IMR-90 (cell line): ENCODE measurements at regions not wholly inside any gene's neighbourhood (a gene's known extent, or its start where the extent isn't known, plus 50 kb on each side); places are given as distances from the start of the nearest gene placed in this dataset.

Experiments
- ATAC-seq: fragments of 200-7000 bp; cut with Tn5 transposase; 2 replicates; pipeline ENCODE4 v1.9.1; 2020; ENCODE audit warnings: low read depth, mild to moderate bottlenecking, moderate library complexity
- BruUV-seq: library from RNA; stranded (reverse); fragments of 400-500 nt; replicated peaks from 2 replicates; lab custom pipeline; 2021; lab: Mats Ljungman, UMichigan
- CTCF ChIA-PET: fragments of 300-600 bp; formaldehyde crosslinking; extraction: SDS; loops from one replicate; lab custom pipeline; 2021; ENCODE audit warnings: antibody characterized with exemption; lab: Yijun Ruan, JAX
- POLR2A ChIA-PET: fragments of 300-600 bp; sonication (Branson Sonifier 250); formaldehyde crosslinking; loops from one replicate; lab custom pipeline; 2022; ENCODE audit warnings: antibody characterized with exemption; ENCODE audit not compliant: unreplicated experiment; lab: Charles Lee
- DNase-seq: peaks from one replicate; pipeline ENCODE4 v3.0.0; 2013
- H2AFZ ChIP-seq: replicated peaks from 2 replicates; pipeline ENCODE3; 2013; ENCODE audit warnings: low read length, mild to moderate bottlenecking; ENCODE audit not compliant: poor library complexity
- H2AK5ac ChIP-seq: 2 replicates; pipeline ENCODE4 v1.6.1; 2013; ENCODE audit warnings: low read depth, low read length, inconsistent platforms
- H2AK9ac ChIP-seq: replicated peaks from 2 replicates; pipeline ENCODE3; 2013; ENCODE audit warnings: mild to moderate bottlenecking, low read depth, low read length, moderate library complexity; ENCODE audit not compliant: poor library complexity
- H2BK120ac ChIP-seq: 2 replicates; pipeline ENCODE4 v1.6.1; 2013; ENCODE audit warnings: low read depth, low read length, inconsistent platforms
- H2BK15ac ChIP-seq: 3 replicates; pipeline ENCODE4 v1.6.1; 2013; ENCODE audit warnings: low read depth, low read length, inconsistent platforms
- H2BK20ac ChIP-seq: 2 replicates; pipeline ENCODE4 v1.6.1; 2013; ENCODE audit warnings: low read depth, mild to moderate bottlenecking, inconsistent platforms, low read length, moderate library complexity
- H2BK5ac ChIP-seq: 2 replicates; pipeline ENCODE4 v1.6.1; 2013; ENCODE audit warnings: mild to moderate bottlenecking, low read depth, low read length, inconsistent platforms; ENCODE audit not compliant: poor library complexity, severe bottlenecking
- H3K14ac ChIP-seq: replicated peaks from 2 replicates; pipeline ENCODE4 v1.6.1; 2013; ENCODE audit warnings: low read depth, low read length, inconsistent platforms
- H3K18ac ChIP-seq: 2 replicates; pipeline ENCODE4 v1.6.1; 2013; ENCODE audit warnings: low read depth, low read length, control low read depth
- H3K23ac ChIP-seq: 2 replicates; pipeline ENCODE4 v1.6.1; 2013; ENCODE audit warnings: low read depth, low read length, inconsistent platforms
- H3K27ac ChIP-seq: 2 replicates; pipeline ENCODE4 v1.5.1; 2013; ENCODE audit warnings: mild to moderate bottlenecking, control low read depth, low read length; ENCODE audit not compliant: insufficient read depth
- H3K27me3 ChIP-seq: 2 replicates; pipeline ENCODE4 v1.6.1; 2013; ENCODE audit warnings: low read length; ENCODE audit not compliant: control insufficient read depth, insufficient read depth
- H3K36me3 ChIP-seq: 2 replicates; pipeline ENCODE4 v1.6.1; 2013; ENCODE audit warnings: low read length, mixed read lengths; ENCODE audit not compliant: control insufficient read depth, insufficient read depth
- H3K4ac ChIP-seq: 2 replicates; pipeline ENCODE4 v1.6.1; 2013; ENCODE audit warnings: low read depth, low read length, inconsistent platforms
- H3K4me1 ChIP-seq: 2 replicates; pipeline ENCODE4 v1.6.1; 2013; ENCODE audit warnings: low read length, mixed read lengths; ENCODE audit not compliant: control insufficient read depth, insufficient read depth
- H3K4me2 ChIP-seq: 2 replicates; pipeline ENCODE4 v1.6.1; 2013; ENCODE audit warnings: low read depth, mild to moderate bottlenecking, control low read depth, low read length, moderate library complexity
- H3K4me3 ChIP-seq: 2 replicates; pipeline ENCODE4 v1.5.1; 2013; ENCODE audit warnings: low read depth, mild to moderate bottlenecking, control low read depth, low read length, moderate library complexity; ENCODE audit not compliant: insufficient read depth
- H3K56ac ChIP-seq: 2 replicates; pipeline ENCODE4 v1.6.1; 2013; ENCODE audit warnings: low read length, inconsistent platforms; ENCODE audit not compliant: insufficient read depth; ENCODE audit errors: extremely low read depth
- H3K79me1 ChIP-seq, 2 experiments: 2 replicates each; pipeline ENCODE4 v1.6.1; 2013; ENCODE audit warnings: low read length in 2 of 2, inconsistent platforms in 1 of 2, low read depth in 1 of 2
- H3K9ac ChIP-seq: 2 replicates; pipeline ENCODE4 v1.6.1; 2013; ENCODE audit warnings: low read depth, low read length, control low read depth
- H3K9me1 ChIP-seq: 2 replicates; pipeline ENCODE4 v1.6.1; 2013; ENCODE audit warnings: low read length, inconsistent platforms; ENCODE audit not compliant: insufficient read depth
- H3K9me3 ChIP-seq: 2 replicates; pipeline ENCODE4 v1.6.1; 2013; ENCODE audit warnings: low read length; ENCODE audit not compliant: control insufficient read depth, insufficient read depth
- H4K20me1 ChIP-seq: 2 replicates; pipeline ENCODE4 v1.6.1; 2013; ENCODE audit warnings: low read length, inconsistent platforms; ENCODE audit not compliant: insufficient read depth
- H4K5ac ChIP-seq: 2 replicates; pipeline ENCODE4 v1.6.1; 2013; ENCODE audit warnings: mild to moderate bottlenecking, low read depth, low read length, control low read depth
- H4K8ac ChIP-seq, 2 experiments: 2 replicates each; pipeline ENCODE4 v1.6.1; 2013; ENCODE audit warnings: low read depth in 2 of 2, low read length in 2 of 2, control low read depth in 1 of 2, inconsistent platforms in 1 of 2
- H4K91ac ChIP-seq: 2 replicates; pipeline ENCODE4 v1.6.1; 2013; ENCODE audit warnings: low read depth, low read length, inconsistent platforms; ENCODE audit not compliant: insufficient read depth
- CEBPB ChIP-seq: IDR thresholded peaks from 2 replicates; pipeline ENCODE4 v1.6.1; 2012; ENCODE audit warnings: low read depth, low read length, improper control_type of control experiment
- CHD1 ChIP-seq: IDR thresholded peaks from 2 replicates; pipeline ENCODE4 v1.6.1; 2012; ENCODE audit warnings: low read depth, low read length, improper control_type of control experiment
- FOS ChIP-seq: fragments of 150-350 bp; IDR thresholded peaks from 2 replicates; pipeline ENCODE4 v1.6.1; 2016; ENCODE audit warnings: low read depth, low read length
- MAFK ChIP-seq: IDR thresholded peaks from 2 replicates; pipeline ENCODE4 v1.6.1; 2012; ENCODE audit warnings: low read depth, low read length, improper control_type of control experiment
- MXI1 ChIP-seq: IDR thresholded peaks from 2 replicates; pipeline ENCODE4 v1.6.1; 2012; ENCODE audit warnings: low read depth, mild to moderate bottlenecking, low read length, moderate library complexity, borderline replicate concordance
- NFE2L2 ChIP-seq: fragments of 150-350 bp; IDR thresholded peaks from 2 replicates; pipeline ENCODE4 v1.6.1; 2016; ENCODE audit warnings: low read depth, mild to moderate bottlenecking, low read length
- POLR2A ChIP-seq: IDR thresholded peaks from 2 replicates; pipeline ENCODE4 v1.6.1; 2012; ENCODE audit warnings: mild to moderate bottlenecking, low read depth, low read length
- RCOR1 ChIP-seq: IDR thresholded peaks from 2 replicates; pipeline ENCODE4 v1.6.1; 2012; ENCODE audit warnings: mild to moderate bottlenecking, low read length, improper control_type of control experiment; ENCODE audit not compliant: insufficient replicate concordance
- RFX5 ChIP-seq: IDR thresholded peaks from 2 replicates; pipeline ENCODE4 v1.8.0; 2012; ENCODE audit warnings: low read depth, mild to moderate bottlenecking, low read length, moderate library complexity
- SMC3 ChIP-seq: fragments of 150-350 bp; IDR thresholded peaks from 2 replicates; pipeline ENCODE4 v1.6.1; 2016; ENCODE audit warnings: low read depth, mild to moderate bottlenecking, antibody characterized with exemption, low read length, moderate library complexity
- WGBS, 2 experiments: methylation state at CpG; one replicate each; pipeline versions ENCODE4 v1.1.5 to v1.1.7; 2013; ENCODE audit warnings: missing lambda C conversion rate in 2 of 2; ENCODE audit not compliant: insufficient read length in 1 of 2; ENCODE audit errors: extremely low coverage in 2 of 2; 5-methylcytosine and 5-hydroxymethylcytosine counted together
- dilution Hi-C: fragments of 300-500 bp; cut with HindIII; formaldehyde crosslinking; loops from one replicate; pipeline ENCODE4 v1.14.3; 2018; ENCODE audit warnings: low sequenced_read_pairs; ENCODE audit not compliant: unreplicated experiment
- in situ Hi-C: fragments of 300-500 bp; cut with MboI; formaldehyde crosslinking; loops from 3 replicates; pipeline ENCODE4 v1.14.3; 2019; ENCODE audit warnings: low sequenced_read_pairs, inconsistent platforms, mixed read lengths
- intact Hi-C: fragments of 100-400 bp; cut with micrococcal nuclease; formaldehyde crosslinking; loops from 2 replicates; pipeline ENCODE4 v1.10.0; 2022
- TF ChIP-seq, protein P1 (sequence below): fragments of 150-350 bp; IDR thresholded peaks from 2 replicates; pipeline ENCODE4 v1.6.1; 2016; ENCODE audit warnings: low read depth, mild to moderate bottlenecking, low read length, moderate library complexity, borderline replicate concordance
- TF ChIP-seq, protein P2 (sequence below): conservative IDR thresholded peaks from 2 replicates; pipeline ENCODE4 v1.5.1; 2012; ENCODE audit warnings: mild to moderate bottlenecking, low read depth, low read length, improper control_type of control experiment
- TF ChIP-seq, protein P3 (sequence below): fragments of 150-350 bp; IDR thresholded peaks from 2 replicates; pipeline ENCODE4 v1.6.1; 2017; ENCODE audit warnings: mild to moderate bottlenecking, antibody characterized with exemption, low read length, low read depth

DNA sequence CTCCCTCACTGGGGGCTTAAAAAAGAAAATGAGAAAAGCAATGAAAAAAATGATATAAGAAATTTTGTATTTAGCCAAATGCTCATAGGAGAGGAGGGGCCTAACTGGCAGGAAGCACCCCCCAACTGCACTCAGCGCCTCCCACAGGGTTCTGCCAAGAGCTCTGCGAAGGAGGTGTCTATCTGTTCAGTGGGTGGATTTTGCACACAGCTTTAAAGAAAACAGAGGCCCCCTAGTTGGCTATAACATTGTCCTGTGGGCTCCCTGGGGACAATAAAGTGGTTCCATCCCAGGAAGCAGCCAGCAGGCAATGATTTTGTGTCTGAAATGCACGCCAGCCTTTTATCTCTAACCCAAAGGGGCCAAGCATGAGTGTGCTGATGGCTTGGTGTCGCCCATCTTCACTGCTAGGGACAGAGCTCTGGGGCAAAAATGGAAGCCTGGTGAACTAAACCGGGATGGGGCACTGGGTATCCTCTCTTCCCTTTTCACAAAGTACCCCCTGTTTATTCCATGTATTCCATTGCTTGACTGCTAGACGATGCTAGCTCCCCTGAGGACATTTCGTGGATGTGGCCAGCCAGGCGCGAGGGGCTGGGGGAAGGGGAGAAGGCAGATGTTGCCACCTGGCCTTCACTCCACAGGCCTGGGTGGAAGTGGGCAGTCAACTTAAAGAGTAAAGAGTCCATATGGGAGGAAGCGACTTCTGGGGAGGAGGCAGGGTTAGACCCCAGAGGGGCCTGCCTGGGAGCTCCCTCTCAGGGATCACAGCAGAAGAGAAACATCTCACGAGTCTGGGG, 205.7 kb downstream of the CYP26B1 start:
- 80% methylated on average over 1 of the region's 11 CpGs; no CpG with 5 or more reads in 1 of the 2 experiments for WGBS, 2 experiments
- Histone ChIP-seq H3K4ac (no peak overlapping the region), H3K9me1 (no peaks in the 10 kb centered on the region), H4K8ac (no peak overlapping the region), H2AK9ac (no peak overlapping the region), H3K27ac (no peak overlapping the region), H3K9me3 (0 out of 2 replicates have a peak, but pooled peaks cover 2% of the 10 kb centered on the region), H4K20me1 (no peaks in the 10 kb centered on the region; the same call in 1 of the 2 replicates), H3K4me1 (no peaks in the 10 kb centered on the region), H2BK15ac (no peak overlapping the region), H3K23ac (no peak overlapping the region), H3K79me1 (no peaks in the 10 kb centered on the region), H2AFZ (no peak overlapping the region), H2BK5ac (no peak overlapping the region), H3K9ac (no peak overlapping the region), H2AK5ac (no peak overlapping the region), H4K91ac (no peak overlapping the region), H3K18ac (no peak overlapping the region), H3K4me2 (no peak overlapping the region), H3K4me3 (no peak overlapping the region), H2BK120ac (no peak overlapping the region), H2BK20ac (no peak overlapping the region), H3K14ac (no peak overlapping the region), H3K27me3 (peaks cover 27% of the 10 kb centered on the region), H3K36me3 (no peaks in the 10 kb centered on the region), H3K56ac (no peak overlapping the region), H4K5ac (no peak overlapping the region)
- POLR2A ChIA-PET: no interaction called here
- CTCF ChIA-PET: interaction anchor here (1.0 kb wide), 1 partner anchor 53 kb away, joined by 3 read pairs; no protein-coding TSS in a partner anchor
- dilution Hi-C loops: no loop called here
- intact Hi-C loops: no loop called here
- ATAC-seq: no peak
- no peak for DNase-seq
- in situ Hi-C loops: no loop called here
- TF ChIP-seq CEBPB (no peak), MAFK (no peak), CHD1 (no peak), FOS (no peak), RCOR1 (no peak), MXI1 (no peak), RFX5 (no peak), NFE2L2 (no peak), SMC3 (no peak), POLR2A (no peak)
- TF ChIP-seq, protein P1, sequence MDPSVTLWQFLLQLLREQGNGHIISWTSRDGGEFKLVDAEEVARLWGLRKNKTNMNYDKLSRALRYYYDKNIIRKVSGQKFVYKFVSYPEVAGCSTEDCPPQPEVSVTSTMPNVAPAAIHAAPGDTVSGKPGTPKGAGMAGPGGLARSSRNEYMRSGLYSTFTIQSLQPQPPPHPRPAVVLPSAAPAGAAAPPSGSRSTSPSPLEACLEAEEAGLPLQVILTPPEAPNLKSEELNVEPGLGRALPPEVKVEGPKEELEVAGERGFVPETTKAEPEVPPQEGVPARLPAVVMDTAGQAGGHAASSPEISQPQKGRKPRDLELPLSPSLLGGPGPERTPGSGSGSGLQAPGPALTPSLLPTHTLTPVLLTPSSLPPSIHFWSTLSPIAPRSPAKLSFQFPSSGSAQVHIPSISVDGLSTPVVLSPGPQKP: no peak
- TF ChIP-seq, protein P2, sequence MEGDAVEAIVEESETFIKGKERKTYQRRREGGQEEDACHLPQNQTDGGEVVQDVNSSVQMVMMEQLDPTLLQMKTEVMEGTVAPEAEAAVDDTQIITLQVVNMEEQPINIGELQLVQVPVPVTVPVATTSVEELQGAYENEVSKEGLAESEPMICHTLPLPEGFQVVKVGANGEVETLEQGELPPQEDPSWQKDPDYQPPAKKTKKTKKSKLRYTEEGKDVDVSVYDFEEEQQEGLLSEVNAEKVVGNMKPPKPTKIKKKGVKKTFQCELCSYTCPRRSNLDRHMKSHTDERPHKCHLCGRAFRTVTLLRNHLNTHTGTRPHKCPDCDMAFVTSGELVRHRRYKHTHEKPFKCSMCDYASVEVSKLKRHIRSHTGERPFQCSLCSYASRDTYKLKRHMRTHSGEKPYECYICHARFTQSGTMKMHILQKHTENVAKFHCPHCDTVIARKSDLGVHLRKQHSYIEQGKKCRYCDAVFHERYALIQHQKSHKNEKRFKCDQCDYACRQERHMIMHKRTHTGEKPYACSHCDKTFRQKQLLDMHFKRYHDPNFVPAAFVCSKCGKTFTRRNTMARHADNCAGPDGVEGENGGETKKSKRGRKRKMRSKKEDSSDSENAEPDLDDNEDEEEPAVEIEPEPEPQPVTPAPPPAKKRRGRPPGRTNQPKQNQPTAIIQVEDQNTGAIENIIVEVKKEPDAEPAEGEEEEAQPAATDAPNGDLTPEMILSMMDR: no peak
- TF ChIP-seq, protein P3, sequence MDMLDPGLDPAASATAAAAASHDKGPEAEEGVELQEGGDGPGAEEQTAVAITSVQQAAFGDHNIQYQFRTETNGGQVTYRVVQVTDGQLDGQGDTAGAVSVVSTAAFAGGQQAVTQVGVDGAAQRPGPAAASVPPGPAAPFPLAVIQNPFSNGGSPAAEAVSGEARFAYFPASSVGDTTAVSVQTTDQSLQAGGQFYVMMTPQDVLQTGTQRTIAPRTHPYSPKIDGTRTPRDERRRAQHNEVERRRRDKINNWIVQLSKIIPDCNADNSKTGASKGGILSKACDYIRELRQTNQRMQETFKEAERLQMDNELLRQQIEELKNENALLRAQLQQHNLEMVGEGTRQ: no peak
- BruUV-seq: no TSS peak
